GM21529 (cell line): ENCODE measurements at regions not wholly inside any gene's neighbourhood (a gene's known extent, or its start where the extent isn't known, plus 50 kb on each side); places are given as distances from the start of the nearest gene placed in this dataset.

ENCODE experiments used
- ATAC-seq: cut with Tn5 transposase; IDR thresholded peaks from one replicate; pipeline ENCODE4 v1.9.1; 2021; ENCODE audit not compliant: unreplicated experiment

- no peak for ATAC-seq
Observed at GRCh38 chr1:87949711-87950110, 621.0 kb downstream of the LMO4 start.

- ATAC-seq = no peak
Observed at GRCh38 chr1:87950369-87950768, 621.7 kb downstream of the LMO4 start.

DNA sequence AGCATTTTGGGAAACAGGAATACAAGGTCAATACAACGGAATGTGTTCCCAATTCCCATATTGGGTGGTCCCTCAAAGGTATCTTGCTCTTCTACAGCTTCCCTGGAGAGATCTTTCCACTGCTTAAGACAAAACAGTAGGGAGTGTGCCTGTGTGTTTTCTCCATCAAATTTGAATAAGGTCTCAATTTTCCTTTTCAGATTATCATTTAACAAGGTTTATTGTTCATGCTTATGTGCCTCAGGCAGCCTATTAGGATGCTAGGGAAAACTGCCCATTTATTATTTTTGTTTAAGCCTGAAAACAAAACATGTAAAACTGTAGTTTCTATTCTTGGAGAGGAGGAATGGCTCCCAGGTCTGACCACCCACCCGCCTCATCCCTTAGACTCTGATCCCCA, 622.7 kb downstream of the LMO4 start:
- ATAC-seq = no peak

DNA sequence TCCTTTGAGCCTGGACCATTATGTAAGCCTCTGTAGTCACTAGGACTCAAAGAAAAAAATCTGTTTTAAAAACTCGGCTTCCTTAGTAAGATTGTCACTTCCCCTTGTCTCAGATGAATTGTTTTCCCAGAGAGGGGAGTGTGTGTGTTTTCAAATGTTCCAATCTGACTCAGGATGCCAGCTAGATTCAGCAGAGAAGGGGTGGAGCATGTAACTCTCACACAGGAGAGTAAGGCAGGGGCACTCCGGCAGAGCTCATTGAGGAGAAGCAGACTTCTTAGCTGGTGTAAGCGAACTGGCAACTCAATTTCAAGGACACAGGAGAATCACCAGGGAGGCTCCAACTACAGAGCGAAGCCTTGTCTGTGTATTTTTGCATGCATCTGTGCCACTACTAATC, 623.2 kb downstream of the LMO4 start:
- no peak for ATAC-seq

DNA sequence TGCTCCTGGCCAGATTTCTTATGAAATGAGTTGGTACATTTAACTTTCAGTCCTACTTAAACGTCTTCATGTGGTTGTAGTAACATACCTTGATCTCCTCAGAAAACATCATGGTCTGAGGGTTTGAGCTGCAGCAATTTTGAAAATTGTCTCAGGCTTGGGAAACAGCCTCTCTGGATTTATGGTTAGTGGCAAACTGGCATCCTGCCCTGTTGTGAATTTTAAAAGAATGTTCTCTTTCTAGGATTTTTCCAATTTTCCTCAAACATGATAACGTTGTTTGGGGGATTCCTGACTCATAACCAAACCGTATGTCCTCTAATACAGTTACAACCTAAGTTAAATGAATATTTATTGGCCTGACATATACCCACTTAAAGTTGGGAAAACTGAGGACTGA, 624.4 kb downstream of the LMO4 start:
- ATAC-seq = no peak

- no peak for ATAC-seq
Observed at GRCh38 chr1:87953732-87954344, 625.2 kb downstream of the LMO4 start.

GRCh38 chr1:87955038-87955437, 626.4 kb downstream of the LMO4 start:
- ATAC-seq = no peak

GRCh38 chr1:87956072-87956471, 627.4 kb downstream of the LMO4 start:
- no peak for ATAC-seq

GRCh38 chr1:87956750-87957149, 628.1 kb downstream of the LMO4 start:
- no peak for ATAC-seq

DNA sequence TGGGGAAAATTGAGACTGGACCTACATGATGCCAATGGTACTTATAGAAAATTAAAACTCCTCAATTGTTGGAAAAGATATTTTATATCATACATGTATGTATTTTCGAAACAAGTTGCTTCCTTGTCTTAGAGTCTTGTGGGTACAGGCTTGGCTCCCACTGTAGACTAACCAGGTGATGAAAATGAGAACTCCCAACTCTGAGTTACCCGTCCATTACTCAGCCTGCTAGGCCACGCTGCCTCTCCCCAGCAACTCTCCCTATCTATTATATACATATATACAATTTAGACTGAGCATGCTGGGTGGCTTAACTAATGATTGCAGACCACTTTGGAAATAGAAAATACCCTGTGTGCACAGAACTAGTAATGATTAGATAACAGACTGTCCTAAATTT, 628.7 kb downstream of the LMO4 start:
- no peak for ATAC-seq

DNA sequence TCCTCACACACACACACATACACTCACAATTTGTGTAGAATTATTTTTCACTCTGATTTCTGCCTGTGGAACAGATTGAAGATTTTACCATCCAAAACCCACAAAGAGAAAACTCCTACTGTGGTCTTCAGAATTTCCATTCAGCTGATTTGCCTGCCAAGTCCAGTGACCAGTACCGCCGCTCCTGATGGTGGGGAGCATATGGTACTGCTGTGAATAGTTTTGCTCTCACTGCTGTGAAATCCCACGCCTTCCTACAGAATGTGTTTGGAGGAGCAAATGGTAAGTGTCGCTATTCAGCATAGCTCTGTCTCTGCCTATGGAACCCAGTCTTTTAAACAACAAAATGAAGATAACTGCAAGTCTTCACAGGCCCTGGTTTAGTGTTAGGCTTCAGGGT, 629.5 kb downstream of the LMO4 start:
- ATAC-seq = no peak

- no peak for ATAC-seq
Observed at GRCh38 chr1:87958716-87959115, 630.0 kb downstream of the LMO4 start.

DNA sequence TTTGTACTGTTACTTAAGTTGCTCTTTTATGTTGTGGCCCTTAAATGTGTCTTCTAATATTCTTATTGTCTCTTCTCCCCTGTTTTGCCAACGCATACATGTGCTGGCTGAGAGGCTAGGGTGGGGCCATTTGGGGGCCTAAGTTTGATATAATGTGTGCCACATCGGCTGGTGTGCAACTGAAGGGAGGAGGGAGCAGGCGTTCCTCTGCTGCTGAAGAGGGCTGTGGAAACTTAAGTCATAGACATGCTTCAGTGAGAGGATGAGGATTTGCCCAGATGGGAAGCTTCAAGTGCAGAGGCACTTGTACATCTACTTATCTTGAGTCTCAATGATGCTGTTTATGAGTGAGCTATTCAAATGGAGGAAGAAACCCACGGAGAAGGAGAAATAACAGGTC, 630.6 kb downstream of the LMO4 start:
- ATAC-seq = no peak

DNA sequence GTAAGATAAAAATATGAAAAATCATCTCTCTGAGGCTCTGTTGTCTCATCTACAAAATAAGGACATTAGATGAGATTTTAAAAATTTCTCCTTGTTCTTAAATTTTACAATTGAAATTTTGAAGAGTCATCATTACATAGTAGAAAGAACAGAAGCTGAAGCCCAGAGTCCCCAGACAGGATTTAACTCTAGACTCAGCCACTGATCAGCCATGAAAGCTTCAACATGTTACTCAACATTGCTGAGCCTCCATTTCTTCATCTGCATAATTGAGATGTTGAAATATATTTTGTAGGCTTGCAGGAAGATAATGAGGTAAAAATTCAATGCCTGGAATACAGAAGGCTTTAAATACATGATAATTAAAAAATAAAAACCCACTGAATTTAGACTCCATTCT, 633.3 kb downstream of the LMO4 start:
- no peak for ATAC-seq

GRCh38 chr1:87963556-87963955, 634.9 kb downstream of the LMO4 start:
- no peak for ATAC-seq

DNA sequence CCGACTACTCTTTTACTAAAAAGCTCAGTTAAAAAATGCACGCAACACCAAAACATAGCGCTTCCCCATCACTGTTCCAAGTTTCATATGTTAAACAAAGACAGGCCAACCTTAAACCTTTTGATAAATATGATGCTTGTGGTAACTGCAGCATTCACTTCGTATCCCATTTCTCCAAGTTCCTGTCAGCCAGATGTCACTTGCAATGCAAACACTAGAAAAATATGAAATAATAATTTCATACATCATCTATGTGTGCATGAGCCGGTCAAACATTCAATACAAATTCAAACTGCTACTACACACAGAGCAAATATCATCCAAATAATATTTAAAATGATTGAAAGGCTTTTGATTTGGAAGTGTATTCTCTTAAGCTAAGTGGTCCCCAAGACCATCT, 636.5 kb downstream of the LMO4 start:
- no peak for ATAC-seq

- ATAC-seq = no peak
Observed at GRCh38 chr1:87968197-87968955, 639.7 kb downstream of the LMO4 start.

GRCh38 chr1:87969040-87969439, 640.4 kb downstream of the LMO4 start:
- no peak for ATAC-seq

DNA sequence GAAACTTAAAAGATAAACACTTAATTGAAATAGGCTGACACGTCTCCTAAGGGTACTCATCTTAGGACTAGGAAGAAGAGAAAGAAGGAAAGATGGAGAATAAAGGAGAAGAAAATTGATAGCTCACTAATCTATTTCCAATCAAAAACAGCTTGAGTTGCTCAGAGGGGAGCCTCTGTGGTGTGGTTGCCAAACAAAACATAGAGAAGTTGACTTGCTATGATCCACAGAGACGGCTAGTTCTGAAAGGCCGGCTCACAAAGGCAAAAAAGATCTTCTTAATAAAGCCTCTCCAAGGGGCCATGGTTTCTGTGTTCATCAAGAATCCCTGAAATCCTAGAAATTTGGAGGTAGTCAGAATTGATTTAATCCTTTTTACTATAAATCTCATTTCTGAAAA, 644.1 kb downstream of the LMO4 start:
- ATAC-seq = no peak

GRCh38 chr1:87973896-87974295, 645.2 kb downstream of the LMO4 start:
- no peak for ATAC-seq

- no peak for ATAC-seq
Observed at GRCh38 chr1:87976316-87976715, 647.6 kb downstream of the LMO4 start.

DNA sequence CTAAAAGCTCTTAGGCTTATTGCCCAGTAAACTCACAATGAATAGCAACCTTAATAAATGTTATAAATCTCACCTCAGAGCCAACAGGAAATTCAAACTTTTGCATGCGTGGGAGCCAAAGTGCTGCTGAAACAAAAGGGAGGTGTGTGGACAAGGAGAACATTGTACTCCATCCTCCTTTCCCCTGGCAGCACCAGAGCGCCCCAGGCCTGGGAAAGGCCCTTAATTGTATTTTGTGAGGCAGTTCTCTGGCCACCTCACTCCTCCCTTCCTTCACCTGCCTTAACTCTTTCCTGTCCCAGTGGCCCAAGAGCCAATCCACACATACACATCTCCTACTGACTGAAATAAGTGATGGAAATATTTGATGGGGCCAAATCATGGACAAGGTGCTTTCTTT, 648.5 kb downstream of the LMO4 start:
- ATAC-seq = no peak

DNA sequence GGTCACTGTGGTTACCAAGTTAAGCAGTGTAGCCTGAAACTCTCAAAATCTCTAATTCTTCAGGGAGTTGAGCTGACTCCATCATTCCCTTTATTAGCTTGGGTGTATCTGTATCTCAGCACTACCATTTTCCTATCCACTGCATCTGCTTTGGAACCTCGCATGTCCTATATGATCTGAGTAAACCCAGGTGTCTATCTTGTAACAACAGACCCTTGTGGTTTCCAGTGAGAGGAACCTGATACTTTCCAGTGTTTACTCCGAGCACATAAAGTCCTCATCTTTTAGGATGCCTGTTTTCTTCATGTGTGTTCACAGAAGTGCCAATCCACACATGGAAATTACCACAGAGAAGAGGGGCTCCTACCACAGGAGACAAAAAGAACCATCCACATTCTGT, 650.4 kb downstream of the LMO4 start:
- no peak for ATAC-seq
